Adrenal gland (tissue), 5 donors: ENCODE measurements at regions not wholly inside any gene's neighbourhood (a gene's known extent, or its start where the extent isn't known, plus 50 kb on each side); places are given as distances from the start of the nearest gene placed in this dataset.

Source experiments
- POLR2A ChIP-seq, 2 donors: fragments of 450-650 bp; IDR thresholded peaks; one replicate each; pipeline ENCODE4 v1.6.1; 2017; ENCODE audit warnings: antibody characterized with exemption in 2 of 2, mild to moderate bottlenecking in 2 of 2, moderate library complexity in 1 of 2
- TF ChIP-seq, protein P1 (sequence below), 6 experiments: fragments of 450-650 bp in 4 of 6; fragments of 200-600 bp in 2 of 6; sonication (generic) in 1 of 6; IDR thresholded peaks; 1 replicate in 5 of 6; 2 replicates in 1 of 6; pipeline versions ENCODE4 v1.5.1 to v1.8.0; 2016 to 2021; ENCODE audit warnings: antibody characterized with exemption in 6 of 6, mild to moderate bottlenecking in 2 of 6, moderate library complexity in 1 of 6
- donor health status: DM: no; HTN: no; CAD: no.

DNA sequence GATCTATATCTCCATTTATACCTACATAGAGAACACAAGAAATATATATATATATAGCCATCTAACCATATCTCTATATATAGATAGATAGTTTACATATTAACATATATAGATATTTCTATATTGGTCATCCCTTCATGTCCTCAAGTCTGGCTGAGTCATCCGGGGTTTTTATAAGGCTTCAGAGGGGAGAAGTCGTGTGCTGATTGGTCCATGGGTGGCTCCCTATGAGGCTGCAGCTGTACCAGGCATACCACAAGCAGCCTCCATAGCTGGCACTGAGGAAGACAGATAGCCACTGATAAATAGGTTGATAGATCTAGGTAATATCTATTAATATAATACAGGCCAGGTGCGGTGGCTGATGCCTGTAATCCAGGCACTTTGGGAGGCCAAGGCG lies 618.3 kb upstream of the SETBP1 start:
- TF ChIP-seq POLR2A (IDR thresholded peaks at IDR 0.05) = no peak
- TF ChIP-seq, protein P1, sequence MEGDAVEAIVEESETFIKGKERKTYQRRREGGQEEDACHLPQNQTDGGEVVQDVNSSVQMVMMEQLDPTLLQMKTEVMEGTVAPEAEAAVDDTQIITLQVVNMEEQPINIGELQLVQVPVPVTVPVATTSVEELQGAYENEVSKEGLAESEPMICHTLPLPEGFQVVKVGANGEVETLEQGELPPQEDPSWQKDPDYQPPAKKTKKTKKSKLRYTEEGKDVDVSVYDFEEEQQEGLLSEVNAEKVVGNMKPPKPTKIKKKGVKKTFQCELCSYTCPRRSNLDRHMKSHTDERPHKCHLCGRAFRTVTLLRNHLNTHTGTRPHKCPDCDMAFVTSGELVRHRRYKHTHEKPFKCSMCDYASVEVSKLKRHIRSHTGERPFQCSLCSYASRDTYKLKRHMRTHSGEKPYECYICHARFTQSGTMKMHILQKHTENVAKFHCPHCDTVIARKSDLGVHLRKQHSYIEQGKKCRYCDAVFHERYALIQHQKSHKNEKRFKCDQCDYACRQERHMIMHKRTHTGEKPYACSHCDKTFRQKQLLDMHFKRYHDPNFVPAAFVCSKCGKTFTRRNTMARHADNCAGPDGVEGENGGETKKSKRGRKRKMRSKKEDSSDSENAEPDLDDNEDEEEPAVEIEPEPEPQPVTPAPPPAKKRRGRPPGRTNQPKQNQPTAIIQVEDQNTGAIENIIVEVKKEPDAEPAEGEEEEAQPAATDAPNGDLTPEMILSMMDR (IDR thresholded peaks at IDR 0.05) = no peak
